GM20000 (cell line): ENCODE measurements at regions not wholly inside any gene's neighbourhood (a gene's known extent, or its start where the extent isn't known, plus 50 kb on each side); places are given as distances from the start of the nearest gene placed in this dataset.

Experiments used
- DNase-seq: peaks from one replicate; pipeline ENCODE4 v3.0.0; 2012; ENCODE audit warnings: low spot score
- CTCF ChIP-seq: IDR thresholded peaks from 2 replicates; pipeline ENCODE4 v1.5.1; 2012; ENCODE audit warnings: mild to moderate bottlenecking, control low read depth; ENCODE audit errors: extremely low read depth, missing control alignments

DNA sequence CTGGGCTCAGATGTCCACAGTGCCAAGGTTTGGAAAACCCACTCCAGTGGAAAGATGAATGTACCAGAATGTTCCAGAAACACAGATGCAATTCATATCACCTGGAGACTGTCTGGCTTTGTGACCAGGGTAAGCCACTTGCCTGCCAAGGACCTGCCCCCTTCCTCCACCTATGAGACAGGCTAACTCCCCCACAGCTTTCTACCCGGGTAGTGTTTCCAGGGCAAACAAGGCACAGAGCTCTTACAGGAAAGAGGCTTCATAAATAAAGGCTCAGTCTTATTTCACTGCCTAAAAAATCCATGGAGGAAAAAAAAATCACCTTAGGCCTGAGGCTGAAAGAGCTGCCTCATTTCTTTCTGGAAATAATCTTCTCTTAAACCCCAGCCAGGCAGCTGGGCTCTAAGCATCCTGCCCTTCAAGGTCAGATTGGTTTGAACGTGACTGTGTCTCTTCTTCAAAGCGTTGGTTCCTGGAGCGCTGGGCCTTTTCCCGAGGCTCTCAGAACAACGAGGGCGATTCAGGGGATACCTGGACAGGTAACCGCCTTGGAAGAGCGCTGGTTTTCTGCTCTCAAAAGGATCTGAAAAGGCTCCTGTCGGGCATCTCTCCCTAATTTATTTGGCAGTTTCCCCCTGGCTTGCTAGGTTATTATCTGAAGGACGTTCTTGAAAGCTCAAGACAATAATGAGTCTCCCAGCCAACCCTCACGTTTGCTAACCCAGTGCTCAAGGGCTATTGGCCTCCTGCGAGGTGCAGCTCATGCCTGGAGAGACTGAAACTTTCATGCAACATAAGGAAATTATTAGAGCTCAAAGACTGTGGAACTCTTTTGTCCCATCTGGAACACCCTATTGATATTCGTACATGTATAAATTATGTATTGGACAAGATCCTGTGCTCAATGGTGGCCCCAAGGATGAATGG is 199.2 kb upstream of the PMEPA1 start:
- no peak for DNase-seq

DNA sequence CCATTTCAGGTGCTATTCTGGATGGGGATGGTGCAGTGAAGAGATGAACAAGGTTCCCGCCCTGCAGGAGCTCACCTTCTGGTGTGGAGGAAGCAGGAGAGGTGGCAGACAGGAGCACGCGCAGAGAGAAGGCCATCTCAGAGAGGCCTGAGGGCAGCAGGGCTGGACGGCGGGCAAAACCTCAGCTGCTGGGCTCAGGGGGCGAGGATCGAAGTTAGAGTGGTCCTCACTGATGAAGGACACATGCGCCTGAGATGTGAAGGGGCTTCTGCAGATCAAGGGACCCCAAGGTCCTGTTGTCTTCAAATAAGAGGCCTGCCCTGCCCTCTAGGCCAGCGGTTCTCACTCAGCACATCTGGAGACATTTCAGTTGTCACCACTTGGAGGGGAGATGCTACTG is 198.4 kb upstream of the PMEPA1 start:
- TF ChIP-seq CTCF, result no peak
- no peak for DNase-seq

More for the DNA sequence above, 199.2 kb upstream of the PMEPA1 start:
- no peak for TF ChIP-seq CTCF

GRCh38 chr20:57907131-57908000 is 197.6 kb upstream of the PMEPA1 start:
- no peak for DNase-seq
- no peak for TF ChIP-seq CTCF

DNA sequence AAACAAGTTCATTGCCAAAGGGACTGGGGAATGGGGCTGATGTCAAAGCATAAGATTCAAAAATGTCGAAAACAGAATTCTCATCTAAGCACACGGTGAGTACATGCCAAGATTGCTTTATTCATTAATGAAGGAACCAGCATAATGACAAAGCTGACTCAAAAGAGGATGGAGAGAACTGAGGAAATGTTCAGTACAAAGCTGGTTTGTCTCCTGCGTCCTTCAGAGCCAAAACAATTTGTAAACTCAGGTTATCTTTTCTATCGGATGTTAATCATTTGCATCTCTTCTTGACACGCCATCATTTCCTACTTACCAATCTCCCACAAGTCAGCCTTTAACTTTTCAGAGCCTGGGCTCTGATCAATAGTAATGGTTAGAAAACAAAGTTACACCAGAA is 195.6 kb upstream of the PMEPA1 start:
- DNase-seq, result no peak
- no peak for TF ChIP-seq CTCF

DNA sequence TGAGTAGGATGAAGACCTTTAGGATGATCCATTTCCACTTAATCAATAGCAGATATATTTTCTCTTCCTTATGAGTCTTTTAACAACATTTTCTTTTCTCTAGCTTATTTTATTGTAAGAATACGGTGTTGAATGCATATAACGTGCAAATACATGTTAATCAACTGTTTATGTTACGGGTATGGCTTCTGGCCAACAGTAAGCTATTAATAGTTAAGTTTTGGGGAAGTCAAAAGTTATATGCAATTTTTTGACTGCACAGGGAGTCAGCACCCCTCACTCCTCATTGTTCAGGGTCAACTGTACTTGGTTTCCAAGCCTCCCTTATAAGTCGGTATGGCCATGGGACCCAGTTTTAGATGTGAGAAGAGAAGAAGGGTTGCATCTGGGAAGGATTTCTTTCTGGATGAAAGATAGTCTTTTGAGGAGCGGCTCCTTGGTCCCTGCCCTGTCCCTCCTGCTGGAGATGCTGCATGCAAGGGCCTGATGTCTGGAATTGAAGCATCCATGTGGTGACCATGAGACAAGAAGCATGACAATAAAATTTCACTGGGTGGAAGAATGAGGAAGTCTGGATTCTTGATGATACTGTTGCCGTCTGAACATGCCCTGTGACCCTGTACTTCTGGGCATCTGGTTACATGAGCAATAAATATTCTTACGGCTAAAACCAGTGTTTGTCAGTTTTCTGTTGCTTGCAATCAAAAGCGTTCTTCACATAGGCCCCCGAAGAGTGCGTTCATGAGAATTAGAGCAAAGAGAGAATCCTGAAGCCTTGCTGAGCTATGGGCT is 194.7 kb upstream of the PMEPA1 start:
- TF ChIP-seq CTCF, result no peak
- DNase-seq, result no peak

GRCh38 chr20:57902473-57902872 is 192.7 kb upstream of the PMEPA1 start:
- no peak for TF ChIP-seq CTCF
- peak; percentile 17 for DNase-seq
